ENCODE measurements at regions not wholly inside any gene's neighbourhood (a gene's known extent, or its start where the extent isn't known, plus 50 kb on each side); places are given as distances from the start of the nearest gene placed in this dataset.

GRCh38 chr3:148367756-148368155 is 329.9 kb upstream of the AGTR1 start:
- TF ChIP-seq CTCF (IDR thresholded peaks at IDR 0.05; ENCODE audit: insufficient read depth, low read depth, low read length): no peak
- no peak for TF ChIP-seq EZH2 (IDR thresholded peaks at IDR 0.05; ENCODE audit: insufficient read depth, low read length)
